Stimulated activated CD4-positive, alpha-beta T cell treated with anti-CD3 and anti-CD28 coated beads, Interleukin-1b, Interleukin-23, amount 100 ng/mL, for 24 hours (primary cell): ENCODE measurements at regions not wholly inside any gene's neighbourhood (a gene's known extent, or its start where the extent isn't known, plus 50 kb on each side); places are given as distances from the start of the nearest gene placed in this dataset.

Source experiments
- DNase-seq, 4 experiments: peaks; one replicate each; pipeline ENCODE4 v3.0.0-alpha.2; 2020; ENCODE audit warnings: low read depth in 4 of 4, low spot score in 1 of 4

DNA sequence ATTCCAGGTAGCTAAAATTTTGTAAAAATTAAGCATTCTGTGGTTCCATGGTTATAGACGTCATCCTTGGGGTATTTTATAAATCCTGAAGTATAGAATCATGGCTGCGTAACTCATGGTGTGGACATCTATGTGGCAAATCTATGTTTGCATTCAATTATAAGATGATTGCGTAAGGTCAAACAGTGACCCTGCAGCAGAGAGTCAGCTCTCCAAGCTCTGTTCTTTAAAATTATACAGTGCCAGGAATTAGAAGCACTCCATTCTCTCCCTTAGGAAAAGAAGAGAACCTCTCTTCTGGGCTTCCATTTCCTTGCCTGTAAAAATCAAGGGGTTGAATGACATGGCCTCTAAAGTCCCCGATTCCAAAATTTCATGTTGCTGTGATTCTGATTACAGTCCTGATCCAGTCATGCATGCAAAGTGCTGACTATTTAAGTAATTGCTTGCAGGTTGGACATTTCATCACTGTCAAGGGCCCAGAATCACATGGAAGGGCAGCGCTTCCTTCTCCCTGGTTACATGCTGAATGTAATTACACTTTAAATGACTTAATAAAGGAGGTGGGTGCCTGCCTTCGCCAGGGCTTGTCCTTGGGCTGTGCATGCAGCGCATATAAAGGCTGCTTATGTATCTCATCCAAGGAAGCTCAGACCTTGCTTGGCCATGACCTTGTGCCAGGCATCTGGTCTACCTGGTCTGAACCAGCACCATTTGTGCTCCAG, 550.7 kb downstream of the TYW1 start:
- no peak for DNase-seq

DNA sequence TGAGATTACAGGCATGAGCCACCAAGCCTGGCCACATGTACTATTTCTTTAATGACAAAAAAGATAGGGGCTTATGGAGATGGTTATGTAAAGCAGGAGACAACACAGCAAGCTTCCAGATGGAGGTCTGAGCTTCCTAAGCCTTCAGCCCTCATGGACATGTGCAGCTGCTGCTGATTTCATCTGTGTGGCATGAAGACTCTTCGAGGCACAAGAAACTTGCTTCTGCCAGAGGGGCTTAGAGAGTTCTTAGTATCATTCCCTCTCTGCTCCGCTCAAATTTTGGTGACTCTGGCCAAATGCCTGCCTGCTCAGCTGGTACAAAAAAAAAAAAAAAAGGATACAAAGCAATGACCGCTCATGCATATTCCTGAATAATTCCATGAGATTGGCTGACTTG, 552.5 kb downstream of the TYW1 start:
- DNase-seq = no peak

DNA sequence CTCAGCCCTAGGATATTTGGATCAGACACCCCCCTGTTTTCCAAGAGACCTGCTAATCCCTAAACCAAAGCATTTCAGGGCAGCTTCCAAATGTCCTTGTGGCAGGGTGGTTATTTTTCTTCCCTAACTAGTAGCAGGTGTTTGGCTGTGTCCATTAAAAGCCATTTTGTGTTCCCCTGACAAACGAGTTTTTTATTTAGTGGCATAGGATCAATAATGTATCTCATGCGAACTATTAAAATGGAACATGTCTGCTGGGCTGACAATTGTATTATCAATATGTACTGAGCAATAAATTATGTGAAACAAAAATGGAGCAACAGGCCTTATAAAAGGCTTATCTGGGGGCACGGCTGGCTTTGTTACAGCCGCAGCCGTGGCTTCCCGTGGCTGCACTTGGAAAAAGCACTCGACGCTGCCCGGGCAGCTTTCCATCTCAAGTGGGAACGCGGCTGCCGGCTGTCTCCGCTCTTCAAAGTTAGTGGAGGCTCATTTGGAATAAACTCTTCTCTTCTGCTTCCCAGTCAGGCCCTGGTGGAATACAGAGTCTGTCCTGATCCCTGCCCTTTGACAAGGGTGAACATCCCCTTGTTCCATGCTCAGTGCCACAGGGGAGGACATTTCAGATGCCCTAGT, 554.3 kb downstream of the TYW1 start:
- no peak for DNase-seq

DNA sequence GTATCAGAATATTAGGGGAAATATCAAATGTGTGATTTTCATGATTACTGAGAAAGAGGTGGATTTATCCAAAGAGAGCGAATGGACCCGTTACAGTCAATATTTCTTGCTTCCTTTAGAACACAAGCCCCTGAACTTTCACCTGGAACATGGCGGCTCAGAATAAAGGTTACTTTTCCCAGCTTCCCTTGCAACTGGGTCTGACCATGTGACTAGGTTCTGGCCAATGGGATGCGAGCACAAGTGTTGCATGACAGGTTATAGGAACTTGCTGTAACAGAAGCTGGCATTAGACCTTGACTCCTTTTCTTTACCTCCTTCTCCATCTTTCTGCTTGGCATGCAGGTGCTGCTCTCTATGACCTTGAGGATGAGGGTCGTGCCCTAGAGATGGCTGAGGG, 556.1 kb downstream of the TYW1 start:
- DNase-seq = no peak

DNA sequence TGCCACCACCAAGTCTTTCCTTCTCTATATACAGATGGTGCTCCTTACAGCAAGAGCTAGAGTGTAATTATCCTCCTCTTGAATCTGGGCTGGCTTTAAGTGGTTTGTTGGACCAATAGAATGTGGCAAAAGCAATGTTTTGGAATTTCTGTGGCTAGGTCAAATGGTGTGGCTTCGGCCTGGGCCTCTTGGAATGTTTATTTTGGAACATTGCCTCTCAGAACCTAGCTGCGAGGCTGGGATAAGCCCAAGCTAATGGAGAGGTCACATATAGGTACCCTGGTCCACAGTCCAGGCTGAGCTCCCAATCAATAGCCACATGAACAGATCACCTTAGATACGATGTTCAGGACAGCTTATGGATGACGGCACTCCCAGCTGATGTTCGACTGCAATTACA, 556.7 kb downstream of the TYW1 start:
- no peak for DNase-seq

DNA sequence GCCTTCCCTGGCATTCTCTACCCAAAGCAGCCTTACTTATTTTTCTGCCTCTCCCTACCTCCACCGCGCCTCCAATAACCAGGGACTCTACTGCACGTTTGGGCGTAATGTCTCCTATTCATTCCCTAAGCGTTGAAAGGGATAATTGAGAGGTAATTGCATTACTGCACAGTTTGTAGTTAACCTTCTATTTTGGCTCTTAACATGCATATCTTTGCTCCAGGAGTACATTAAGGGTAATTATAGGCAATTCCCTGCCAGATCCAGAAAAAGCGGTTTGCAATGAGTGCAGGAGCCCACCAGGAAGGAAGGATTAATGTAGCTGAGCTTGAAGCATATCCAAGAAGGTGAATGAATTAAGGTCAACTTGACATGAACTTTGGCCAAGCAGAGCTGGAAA, 558.4 kb downstream of the TYW1 start:
- DNase-seq = no peak

DNA sequence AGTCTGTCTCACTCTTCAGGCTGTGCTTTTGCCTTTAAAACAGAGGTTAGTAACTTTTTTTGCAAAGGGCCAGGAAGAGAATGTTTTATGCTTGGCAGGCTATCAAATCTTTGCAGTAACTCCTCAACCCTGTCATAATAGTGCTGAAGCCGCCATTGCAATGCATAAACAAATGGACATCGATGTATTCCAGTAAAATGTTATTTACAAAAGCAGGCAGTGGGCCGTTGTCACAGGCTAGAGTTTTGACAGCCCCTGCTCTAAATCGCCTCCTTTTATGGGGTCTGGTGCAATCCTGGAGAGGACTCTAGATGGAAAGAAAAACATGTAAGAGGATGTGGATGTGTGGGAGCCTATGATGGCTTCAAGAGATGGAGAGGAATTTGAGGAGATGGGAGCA, 568.3 kb downstream of the TYW1 start:
- DNase-seq = no peak

DNA sequence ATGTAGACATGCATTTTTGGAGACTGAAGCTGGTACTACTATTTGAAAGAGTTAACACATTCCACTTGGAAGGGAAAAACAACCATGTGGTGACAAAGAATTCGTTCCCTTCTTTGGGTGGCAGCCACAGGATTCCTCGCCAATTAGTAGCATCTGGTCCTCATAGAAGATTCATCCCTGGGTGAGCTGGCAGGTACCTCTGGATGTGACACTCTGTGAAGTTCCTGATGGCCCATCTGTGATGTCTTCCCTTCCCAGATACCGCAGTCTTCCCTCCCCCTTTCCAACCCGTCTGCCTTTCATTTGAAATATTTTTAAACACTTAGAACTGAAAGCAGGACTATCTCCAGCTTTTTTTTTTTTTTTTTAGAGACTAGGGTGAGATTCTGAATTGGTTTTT, 569.5 kb downstream of the TYW1 start:
- DNase-seq = no peak

DNA sequence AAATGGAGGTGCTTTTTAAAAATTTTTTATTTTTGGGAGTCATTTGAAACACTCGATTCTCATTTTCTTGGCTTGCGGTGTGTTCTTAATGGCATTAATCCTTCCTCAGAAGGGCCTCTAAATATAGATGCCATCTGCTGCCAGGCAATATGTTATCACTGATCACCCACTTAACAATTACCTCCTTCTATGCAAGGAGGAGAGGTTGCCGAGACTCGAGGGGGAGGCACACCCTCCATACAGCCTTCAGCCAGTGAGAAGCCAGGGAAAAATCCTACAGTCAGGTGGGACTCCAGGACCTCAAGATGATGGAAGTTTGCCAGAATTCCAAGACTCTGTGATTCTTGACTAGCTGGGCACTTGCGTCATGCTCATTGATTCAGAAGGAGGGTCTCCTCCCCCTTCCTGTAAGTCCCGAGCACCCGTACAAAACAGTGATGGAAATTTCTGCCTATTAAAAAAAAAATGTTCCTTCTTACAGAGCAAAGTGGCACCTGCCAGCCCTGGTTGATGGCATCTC, 574.5 kb downstream of the TYW1 start:
- DNase-seq = no peak

DNA sequence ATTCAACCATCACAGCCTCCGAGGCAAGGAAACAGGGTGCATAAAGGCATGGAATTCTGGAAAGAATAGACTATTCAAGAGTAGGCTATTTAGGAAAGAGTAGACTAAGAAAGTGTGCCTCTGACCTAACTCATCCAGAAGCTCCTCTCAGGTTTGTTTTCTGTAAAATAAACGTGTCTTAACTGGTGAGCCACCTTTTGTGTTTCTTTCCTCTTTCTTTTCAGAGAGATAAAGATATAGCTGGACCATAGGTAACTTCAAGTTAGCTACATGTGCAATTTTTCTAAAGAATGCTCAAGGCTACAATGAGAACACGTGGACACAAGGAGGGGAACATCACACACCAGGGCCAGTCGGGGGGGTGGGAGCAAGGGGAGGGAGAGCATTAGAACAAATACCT, 577.0 kb downstream of the TYW1 start:
- DNase-seq = no peak

DNA sequence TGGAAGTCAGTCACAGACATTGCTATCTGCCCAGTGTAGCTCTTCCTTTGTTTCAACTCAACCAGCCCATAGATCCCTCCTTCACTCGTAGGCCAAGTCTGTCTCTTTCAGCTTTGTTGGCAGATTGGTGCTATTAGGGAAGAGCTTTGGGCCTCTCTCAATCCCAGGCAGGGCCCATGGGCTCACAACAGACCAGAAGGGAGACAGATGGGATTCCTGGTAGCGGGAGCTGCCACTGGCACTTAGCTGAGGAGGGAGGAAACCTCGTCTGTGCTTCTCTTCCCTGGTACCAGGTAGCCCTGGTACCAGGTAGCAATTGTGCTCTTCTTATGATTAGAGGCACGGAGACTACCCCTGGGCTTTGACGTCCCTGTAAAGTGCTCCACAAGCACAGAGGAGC, 592.0 kb downstream of the TYW1 start:
- DNase-seq = no peak

DNA sequence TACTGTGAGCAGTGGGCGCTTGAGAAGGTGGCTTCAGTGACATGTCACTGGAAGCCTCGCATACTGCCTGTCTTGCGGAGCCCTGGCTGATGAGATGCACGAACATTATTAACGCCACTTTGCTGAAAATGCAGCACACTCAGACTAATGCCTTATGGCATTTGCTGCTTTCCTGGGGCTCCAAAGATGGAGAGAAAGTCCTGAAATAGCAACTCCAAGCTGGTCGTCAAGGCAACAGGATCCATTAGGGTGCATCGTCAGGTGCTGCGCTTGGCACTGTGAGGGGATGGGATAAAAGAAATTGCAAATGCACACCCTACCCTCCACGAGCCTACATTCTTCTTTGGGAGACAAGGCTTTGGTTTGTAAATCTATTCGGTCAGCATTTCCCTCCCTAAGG, 592.5 kb downstream of the TYW1 start:
- no peak for DNase-seq

DNA sequence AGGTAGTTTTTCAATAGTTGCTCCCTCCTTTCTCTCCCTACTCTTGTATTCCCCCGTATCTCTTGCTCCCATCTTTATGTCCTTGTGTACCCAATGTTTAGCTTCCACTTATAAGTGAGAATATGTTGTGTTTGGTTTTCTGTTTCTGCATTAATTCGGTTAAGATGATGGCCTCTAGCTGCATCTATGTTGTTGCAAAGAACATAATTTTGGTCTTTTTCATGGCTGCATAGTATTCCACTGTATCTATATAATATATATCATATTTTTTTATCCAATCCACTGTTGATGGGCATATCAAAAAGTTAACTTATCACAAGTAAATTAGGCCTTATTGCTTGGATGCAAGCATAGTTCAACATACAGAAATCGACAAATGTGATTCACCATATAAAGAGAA, 594.0 kb downstream of the TYW1 start:
- no peak for DNase-seq

DNA sequence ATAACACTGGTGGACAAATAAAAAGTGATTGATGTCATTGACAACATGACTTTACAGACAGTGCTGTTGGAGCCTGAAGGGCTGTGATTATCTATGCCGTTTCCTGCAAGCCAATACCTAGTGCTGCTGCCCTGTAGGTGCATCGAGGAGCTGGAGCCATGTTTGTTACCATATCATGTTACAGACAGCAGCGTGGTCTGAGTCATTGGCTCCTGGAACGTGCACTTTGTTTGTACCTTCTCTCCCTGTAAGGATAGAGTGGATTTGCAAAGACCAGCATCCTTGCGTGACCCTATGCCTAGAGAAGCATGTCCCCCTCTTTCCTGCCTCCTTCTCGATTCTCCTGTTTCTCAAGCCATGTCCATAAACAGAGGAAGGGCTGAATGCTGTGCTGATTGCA, 597.2 kb downstream of the TYW1 start:
- DNase-seq = no peak

DNA sequence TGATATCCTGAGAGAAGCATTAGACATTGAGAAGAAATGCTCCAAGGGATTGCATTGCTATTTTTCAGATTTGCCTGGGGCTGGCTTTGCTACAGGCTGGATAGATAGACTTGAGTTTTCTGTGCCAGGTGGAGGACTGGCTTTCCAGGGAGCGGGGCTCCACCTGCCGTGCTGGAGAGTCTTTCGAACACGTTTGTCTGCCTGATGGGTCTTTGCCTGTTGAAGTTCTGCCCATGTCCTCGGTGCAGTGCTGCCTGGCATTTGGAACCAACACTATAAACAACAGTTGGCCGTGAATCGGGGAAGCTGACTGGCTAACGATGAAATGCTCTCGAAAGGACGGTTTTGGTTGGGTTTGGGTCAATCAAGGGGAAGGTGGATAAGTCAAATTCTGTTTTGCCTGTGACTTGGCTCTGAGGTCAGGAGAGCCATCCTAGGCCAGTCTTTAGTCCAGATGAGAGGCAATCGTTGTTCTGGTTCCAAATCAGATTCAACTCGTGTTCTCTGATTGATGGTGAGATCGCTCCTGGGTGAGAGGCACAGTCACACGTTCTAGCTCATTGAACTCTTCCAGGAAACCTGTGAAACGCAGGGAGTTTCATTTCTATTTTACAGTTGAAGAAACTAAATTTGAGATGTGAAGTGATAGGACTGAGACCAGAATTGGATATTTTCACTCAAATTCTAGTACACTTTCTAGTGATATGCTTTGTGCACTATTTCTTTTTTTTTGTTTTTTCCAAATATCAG, 599.0 kb downstream of the TYW1 start:
- DNase-seq = no peak

DNA sequence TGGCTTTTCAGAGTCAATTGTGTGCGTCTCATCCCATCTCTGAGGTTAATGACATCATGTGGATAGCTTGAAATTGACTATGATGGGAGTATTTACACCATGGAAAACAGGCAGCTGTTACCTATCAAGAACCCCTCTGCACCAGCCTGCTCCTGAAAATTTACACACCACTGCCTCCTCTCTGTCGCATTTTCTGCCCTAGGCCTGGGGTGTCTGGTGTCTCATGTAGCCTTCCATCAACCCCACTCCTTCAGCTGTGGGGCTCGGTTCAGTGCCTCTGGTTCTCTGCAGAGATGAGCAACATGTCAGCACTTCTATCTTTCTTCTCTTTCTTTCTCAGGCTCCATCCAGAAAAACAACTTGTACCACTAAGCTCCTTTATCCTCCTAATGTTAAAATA, 600.5 kb downstream of the TYW1 start:
- DNase-seq = no peak

DNA sequence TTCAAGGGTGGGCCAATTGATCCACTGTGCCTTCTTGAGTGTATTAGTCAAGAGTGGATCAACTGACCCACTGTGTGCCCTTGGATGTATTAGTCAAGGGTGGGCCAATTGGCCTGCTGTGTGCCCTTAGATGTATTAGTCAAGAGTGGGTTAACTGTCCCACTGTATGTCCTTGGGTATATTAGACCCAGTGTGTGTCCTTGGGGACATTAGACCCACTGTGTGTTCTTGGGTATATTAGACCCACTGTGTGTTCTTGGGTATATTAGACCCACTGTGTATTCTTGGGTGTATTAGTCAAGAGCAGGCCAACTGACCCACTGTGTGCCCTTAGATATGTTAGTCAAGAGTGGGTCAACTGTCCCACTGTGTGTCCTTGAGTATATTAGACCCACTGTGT, 601.8 kb downstream of the TYW1 start:
- DNase-seq = no peak

DNA sequence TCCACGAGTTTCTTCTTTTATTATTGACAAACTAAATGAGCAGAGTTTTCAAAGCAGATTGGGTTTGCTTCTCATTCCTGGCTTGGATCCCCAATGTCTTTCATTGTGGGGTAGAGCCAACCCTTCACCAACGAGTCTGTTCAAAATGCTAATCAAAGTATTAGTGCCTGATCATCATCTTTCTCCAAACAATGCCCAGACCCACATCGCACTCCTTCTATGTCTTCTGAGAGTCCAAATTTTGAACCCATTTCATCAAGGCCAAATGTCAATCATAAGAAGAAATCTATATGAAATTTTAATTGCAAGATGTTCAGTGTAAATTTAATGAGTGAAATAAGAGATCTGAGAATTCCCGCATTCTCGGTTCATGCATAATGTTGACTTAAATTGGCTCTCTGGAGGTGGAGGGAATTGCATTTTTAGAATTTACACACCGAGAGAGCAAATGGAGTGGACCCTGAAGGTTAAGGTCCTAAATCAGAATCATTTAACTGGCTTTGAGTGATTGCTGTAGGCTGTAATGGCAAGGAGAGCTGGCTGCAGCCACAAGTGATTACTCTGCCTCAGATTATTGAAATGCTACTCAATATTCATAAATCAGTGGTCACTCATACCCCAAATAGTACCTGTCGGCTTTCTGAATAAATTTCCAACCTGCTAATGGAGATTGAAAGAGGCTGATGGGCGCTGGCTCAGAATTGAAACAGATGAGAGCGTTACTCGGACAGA, 602.9 kb downstream of the TYW1 start:
- no peak for DNase-seq

DNA sequence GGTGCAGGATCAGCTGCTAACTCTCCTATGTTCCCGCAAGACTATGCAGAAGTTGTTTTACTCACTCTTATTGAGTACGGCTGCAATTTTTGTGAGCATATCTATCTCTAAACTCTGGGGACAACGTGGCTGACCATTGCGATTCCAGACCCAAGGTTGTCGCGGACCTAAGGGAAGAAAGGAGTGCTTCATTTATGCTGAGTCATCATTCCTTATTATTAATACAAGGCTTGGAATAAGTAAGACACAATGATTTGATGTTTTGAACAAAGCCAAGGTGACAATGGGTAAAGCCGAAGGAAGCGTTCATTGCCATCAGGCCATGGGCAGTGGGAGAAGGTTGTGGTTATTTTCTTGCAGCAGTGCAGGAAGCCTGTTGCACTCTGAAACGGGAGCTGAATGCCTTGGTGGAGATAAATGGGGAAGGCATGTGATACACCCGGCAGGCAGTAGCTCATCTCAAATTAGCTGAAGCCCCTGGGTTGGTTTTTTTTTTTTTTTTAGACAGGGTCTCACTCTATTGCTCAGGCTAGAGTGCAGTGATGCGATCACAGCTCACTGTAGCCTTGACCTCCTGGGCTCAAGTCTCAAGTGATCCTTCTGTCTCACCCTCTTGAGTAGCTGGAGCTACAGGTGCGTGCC, 605.7 kb downstream of the TYW1 start:
- DNase-seq = no peak

DNA sequence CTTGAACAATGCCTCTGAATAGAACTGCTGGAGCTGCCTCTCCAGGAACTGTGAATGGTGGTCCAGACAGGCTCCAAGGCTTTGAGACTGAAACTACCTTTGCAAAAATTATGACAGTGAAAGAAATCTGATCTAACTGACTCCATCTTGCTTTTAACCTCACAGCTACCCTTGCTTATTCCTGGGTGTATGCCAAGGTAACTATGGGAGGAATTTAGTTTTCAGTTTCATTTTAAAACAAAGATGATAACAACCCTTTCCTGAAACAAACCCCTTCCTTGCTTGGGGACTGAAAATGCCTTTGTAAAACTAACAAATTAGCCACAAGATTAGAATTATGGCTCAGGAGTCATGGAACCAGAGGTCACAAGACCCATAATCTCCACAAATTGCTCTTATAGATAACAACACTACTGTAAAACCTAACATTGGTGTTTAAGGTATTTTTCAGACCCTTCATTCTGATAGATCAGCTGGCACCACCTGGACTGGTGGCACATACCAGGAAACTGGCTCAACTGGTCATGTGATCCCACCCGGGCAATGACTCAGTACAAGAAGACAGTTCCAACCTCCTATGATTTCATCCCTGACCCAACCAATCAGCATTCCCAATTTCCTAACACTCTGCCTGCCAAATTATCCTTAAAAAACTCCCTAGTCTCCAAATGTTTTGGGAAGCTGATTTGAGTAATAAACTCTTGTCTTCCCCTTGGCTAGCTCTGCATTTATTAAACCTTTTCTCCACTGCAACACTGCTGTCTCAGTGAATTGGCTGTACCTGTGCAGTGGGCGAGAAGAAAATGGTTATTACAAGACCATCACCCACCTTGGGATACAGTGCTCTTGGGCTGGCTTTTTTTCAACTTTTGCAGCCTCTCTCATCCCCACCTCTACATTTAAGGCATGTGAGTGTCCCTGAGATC, 608.1 kb downstream of the TYW1 start:
- DNase-seq = no peak
